Activated CD4-positive, alpha-beta T cell treated with anti-CD3 and anti-CD28 coated beads for 1 hour (primary cell): ENCODE measurements at regions not wholly inside any gene's neighbourhood (a gene's known extent, or its start where the extent isn't known, plus 50 kb on each side); places are given as distances from the start of the nearest gene placed in this dataset.

Experiments
- DNase-seq: peaks from one replicate; pipeline ENCODE4 v3.0.0-alpha.2; 2020

DNA sequence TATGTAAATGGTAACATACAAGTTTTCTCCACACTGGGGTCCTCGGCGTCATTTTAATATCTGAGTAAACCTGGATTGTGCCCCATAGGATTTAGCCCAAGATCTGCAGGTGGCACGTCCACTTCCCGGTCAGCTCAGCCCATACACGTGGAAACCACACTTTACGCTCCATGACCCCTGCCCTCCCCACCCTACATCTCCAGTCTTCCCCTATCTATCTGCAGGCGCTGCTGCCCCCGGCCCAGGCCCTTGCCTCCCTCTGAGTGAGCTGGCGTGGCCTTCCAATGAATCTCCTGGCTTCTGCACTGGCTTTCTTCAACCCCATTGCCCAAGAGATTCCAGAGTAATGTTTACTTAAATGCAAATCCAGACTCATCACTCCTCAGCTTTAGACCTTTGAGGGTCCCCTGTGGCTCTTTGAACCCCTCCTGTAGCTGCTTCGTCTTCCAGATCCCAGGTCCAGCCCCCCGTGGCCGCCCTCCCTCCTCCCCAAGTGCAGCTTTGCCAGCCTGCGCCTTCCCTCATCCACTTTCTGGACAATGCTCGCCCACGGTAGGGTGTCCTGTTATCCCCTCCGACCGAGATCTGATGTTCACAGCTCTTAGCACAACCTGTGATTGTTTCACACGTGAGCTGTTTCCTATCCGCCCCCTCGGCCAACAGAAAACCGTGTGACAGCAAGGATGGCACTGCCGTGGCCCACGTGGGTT is 421.4 kb upstream of the SALL3 start:
- DNase-seq, result no peak

DNA sequence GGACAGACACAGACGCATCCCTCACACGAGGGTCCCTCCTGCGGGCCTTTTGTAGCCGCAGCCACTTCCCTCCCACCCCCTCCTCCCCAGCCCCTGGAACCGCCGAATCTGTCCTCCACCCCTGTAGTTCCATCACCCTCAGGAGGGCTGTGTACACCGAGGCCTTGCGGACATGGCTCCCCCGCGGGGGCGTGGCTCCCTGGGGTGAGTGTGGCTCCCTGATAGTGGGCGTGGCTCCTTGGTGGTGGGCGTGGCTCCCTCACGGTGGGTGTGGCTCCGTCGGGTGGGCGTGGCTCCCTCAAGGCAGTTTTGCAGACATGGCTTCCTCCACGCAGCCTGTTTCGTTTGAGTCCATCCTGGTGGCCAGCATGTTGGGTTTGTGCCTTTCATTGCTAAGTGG is 420.7 kb upstream of the SALL3 start:
- no peak for DNase-seq

DNA sequence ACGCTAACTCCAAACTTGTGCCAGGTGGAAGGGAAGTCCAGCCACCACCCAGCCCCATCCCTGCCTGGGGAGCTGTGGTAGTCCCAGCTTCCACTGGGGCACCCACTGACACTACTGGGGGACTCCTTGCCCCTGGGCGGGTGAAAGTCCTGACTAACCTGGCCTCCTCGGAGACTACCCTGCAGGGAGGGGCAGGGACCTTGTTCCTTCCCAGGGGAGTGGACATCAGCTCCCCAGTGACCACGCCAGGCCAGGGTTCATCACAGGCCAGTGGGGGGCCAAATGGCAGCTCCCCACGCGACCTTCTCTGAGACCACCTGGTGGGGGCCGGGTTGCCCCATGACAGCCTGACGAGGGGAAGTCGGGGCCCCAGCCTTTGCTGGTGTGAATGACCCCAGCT is 420.0 kb upstream of the SALL3 start:
- no peak for DNase-seq

DNA sequence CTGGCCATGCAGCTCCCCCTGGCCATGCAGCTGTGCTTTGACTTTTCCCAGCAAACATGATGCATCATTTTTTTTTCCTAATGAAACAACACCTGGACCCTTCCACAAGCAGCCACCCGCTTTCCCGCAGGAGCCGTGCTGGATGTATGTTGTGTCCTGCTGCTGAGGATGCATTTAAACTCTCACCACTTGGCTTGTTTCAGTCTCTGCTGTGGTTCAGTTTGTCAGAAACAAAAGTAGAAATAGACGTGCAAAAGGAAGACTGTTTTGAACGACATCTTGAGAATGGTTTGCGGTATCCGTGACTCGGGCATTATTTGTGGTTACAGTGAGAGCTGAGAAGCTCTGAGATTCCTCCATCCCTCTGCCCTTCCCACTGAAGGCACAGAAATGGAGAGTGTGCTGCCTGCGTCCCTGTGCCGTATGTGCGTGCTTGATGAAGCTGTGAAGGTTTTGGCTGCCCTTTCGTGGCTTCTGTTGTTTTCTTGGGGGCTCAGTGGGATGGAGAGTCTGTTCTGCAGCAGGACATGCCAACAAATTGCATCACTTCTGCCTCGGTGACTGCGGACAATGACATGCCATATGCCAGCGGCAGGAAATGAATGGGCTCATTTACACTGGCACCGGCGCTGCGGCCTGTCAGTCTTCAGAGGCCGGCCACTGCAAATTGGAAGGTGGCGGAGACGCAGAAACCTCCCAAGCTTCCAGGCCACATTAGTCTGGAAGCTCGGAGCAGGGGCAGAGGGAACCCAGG is 417.7 kb upstream of the SALL3 start:
- DNase-seq, result no peak

DNA sequence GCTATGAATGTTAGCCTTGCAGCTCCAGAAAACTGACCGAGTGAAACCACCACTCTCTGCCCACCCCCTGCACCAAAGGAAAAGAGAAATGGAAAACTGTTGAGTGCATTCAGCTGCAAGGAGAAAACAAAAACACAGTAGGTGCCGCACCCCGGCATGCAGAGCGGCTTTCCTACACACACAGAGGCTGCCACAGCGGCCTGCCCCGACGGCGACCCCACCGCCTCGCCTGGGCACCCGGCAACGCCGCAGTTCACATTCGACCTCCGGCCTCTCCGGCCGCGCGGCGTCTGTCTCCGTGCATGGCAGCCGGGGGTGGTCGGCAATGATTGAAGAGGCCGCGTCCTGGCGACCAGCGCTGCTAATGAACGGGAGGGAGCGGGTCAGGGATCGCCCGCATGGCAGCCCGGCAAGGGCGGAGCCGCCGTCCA is 417.1 kb upstream of the SALL3 start:
- DNase-seq, result no peak

DNA sequence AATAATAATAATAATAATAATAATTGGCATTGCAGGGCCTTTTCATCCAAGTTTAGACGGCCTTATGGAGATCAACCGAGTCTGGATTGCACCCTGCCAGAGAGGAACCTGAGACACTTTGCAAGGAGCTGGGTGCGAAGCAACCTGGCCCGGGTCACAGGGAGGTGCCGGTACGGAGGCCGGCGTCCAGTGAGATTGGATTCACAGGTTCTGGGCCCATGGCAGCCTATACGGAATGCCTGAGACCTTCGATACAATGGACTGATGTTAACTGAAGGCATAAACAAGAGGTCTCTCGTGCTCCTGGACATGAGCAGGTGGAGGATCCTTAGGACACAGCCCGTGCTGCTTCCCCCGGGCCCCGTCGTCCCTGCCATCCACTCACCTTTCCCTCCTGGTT is 416.5 kb upstream of the SALL3 start:
- no peak for DNase-seq

DNA sequence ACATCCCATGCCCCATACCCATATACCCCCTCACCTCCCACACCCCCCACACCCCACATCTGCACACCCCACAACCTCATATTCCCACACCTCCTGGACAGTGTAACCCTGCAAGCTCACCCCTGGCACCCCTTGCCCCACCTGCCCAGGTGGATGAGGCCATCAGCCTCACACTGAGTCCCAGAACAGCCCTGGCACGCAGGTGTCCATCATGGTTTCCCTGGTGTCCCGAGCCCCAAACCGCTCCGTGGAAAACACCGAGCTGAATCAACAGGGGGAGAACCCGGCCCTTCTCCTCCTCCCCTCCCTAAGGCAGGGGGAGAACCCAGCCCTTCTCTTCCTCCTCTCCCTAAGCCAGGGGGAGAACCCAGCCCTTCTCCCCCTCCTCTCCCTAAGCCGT is 415.6 kb upstream of the SALL3 start:
- no peak for DNase-seq

DNA sequence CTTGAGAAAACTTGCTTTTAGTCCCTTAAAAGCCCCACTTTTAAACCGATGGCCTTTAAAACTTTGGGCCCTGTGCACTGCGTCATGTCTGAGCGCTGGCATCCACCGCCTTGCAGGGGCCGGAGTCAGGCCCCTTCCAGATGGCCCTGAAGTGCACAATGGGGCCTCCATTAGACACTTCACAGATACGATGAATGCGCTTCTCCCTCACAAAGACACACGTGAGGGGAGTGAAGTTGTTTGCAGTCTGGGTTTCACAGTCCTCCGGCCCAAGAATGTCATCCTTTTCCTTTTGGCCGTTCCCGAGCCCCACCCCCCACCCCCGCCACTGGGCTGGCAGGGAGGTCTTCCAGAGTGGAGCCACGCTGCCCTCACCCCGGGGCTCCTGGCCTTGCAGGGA is 415.1 kb upstream of the SALL3 start:
- no peak for DNase-seq

DNA sequence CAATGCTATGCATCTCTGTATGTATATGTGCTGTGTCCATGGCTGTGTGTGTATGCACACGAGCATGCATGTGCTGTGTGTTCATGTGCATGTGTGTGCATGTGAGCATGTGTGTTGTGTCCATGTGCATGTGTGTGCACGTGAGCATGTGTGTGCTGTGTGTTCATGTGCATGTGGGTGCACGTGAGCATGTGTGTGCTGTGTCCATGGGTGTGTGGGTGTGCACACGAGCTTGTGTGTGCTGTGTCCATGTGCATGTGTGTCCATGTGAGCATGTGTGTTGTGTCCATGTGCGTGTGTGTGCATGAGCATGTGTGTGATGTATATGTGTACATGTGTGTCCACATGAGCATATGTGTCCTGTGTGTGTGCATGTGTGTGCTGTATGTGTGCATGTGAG is 414.4 kb upstream of the SALL3 start:
- no peak for DNase-seq

DNA sequence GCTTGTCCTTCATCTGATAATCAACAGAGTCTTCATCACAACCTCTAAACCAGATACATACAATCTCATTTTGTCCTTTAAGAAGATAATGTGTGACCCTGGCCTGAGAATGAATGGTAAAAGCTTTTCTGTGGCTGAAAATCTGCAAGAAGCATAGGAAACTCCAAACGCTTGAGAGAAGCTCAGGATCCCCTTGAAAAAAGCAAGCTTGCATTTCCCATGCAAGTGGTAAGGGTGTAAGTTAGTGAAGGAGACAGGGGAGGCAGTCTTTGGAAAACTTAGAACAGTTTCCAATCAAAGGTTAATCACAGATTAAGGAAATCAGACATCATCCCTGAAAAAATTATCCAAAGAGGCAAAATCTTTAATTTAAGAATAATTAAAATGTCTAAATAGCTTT is 413.6 kb upstream of the SALL3 start:
- DNase-seq, result no peak

DNA sequence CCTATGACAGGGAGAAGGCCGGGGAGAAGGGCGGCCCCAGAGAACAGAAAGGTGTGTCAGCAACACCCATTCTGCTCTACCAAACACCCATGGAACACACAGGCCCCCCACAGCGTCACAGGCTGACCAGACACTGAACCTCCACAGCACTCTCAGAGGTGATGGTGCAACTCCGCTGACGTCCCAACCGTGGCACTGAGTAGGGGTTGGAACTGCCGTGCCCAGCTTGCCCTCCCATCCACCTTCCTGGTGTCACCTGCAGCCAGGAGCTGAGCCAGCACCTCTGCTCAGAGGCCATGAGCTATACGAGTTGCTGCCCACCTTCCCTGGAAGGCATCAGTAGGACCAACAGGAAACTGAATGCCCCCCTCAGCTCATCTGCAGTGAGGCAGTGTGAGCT is 412.9 kb upstream of the SALL3 start:
- no peak for DNase-seq

DNA sequence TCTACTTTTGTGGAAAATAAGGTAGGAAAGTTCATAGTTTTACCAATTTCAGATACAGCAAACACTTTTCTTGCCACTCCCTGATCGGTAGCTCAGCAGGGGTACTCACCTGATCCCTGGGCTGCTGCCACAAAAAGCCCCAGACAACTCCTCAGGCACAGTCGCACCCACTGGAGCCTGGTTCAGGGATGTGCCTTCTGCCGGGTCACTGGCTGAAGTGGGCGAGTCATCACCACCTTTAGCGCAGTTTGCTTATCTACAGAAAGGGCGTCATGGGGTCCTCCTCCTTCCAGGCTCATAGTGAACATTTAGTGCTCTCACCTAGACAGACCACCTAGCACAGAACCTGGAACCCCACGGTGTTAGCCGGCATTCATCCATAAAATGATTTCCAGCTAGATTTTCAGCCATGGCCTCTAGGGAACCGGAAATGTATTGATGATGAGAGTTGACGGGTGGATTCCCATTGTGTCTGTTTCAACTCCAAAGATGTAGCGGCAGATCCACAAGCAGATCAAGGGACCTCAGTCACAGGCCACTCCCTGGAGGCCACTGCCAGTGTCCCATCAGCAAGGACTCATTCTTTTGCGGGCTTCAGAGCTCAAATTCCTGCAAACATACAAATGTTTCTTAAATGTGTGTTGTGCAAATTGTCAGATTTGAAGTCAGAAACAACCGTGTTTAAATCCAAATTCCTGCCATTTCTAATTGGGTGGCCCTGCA is 408.4 kb upstream of the SALL3 start:
- DNase-seq, result no peak

DNA sequence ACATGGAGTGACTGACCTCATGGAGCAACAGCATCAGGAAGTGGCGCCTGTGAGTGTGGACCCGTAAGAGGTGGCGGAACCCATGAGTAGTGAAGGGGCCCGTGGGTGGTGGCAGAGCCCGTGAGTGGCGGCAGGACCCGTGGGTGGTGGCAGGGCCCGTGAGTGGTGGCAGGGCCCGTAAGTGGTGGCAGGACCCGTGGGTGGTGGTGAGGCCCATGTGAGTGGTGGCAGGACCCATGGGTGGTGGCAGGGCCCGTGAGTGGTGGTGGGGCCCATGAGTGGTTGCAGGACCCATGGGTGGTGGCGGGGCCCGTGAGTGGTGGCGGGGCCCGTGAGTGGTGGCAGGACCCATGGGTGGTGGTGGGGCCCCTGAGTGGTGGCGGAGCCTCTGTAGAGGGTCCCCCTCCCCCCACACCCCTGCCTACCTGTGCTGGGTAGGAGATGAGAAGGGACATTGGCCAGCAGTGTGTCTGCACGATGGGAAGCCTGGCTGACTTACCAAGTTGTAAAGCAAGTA is 407.7 kb upstream of the SALL3 start:
- no peak for DNase-seq

DNA sequence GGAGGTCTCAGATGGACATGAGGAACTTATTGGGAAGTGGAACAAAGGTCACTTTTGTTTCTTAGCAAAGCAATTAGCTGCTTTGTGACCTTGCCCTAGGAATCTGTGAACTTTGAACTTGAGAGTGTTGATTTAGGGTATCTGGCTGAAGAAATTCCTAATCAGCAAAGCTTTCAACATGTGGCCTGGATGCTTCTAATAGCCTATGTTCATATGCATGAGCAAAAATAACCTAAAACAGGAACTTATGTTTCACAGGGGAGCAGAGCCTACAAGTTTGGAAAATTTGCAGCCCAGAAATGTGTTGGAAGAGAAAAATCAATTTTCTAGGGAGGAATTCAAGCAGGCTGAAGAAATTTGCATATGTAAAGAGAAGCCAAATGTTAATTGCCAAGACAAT is 405.8 kb upstream of the SALL3 start:
- DNase-seq, result no peak

DNA sequence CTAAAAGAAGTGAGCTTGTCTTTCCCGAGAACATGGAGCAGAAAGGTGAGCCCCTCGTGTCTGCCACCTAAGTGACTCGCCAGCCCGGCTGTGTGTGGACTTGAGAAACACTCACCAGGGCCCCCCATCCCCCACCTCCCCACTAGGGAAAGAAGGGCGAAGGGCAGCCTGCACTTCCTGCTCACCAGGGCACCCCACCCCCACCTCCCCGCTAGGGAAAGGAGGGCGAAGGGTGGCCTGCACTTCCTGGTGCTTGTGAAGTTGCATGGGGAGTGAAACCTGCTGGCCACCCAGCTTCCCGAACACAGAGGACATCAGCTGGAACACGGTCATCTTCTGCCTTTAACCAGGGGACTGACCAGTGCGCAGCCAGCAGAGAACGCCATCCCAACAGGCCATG is 402.7 kb upstream of the SALL3 start:
- DNase-seq, result no peak

DNA sequence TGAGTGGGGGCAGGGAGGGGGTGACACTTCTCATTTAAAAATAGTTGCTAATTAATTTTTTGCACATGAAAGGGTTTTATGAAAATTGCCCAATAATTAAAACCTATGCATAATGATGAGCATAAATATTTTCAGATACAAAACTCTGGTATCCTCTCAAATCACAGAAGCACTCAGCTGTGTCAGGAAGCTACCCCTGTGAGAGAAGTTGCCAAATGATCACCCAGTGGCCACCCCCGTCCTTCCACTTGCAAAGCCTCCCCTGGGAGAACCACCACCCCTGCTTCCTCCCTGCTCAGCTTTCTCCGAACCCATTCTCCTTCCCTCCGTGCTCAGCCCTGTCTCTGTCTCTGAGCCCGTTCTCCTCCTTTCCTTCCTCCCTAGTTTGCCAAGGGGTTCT is 400.2 kb upstream of the SALL3 start:
- DNase-seq, result no peak

DNA sequence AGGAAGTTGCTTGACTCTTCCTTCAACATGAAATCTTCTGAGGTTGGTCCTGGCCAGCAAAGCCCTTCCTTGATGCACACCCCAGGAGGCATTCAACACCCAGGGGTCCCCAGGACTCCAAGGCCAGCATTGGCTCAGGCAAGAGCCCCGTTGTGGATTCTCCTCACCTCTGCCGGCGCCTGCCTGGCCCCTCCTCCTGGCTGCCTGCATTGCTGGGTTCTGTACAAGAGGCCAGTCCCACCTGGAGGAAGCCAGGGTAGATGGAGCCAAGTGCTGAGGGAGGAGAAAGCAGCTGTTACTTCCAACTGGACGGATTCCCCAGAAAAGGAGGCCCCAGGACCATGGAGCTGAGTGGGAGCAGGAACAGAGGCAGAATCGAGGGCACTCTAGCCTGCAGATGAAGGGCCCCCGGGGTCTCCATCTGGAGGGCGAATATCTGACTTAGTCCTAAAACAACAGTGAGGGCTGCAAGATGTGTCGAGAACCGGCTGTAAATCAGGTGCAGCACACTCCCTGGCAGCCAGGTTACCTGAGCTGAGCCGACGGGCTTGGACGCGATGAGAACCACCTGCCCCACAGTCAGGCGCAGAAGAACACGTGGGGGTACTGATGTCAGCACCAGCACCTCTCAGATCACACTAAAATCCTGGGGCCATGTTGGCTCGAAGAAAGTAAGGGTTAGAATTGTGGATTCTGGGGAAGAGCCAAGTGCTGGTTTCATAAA is 399.6 kb upstream of the SALL3 start:
- no peak for DNase-seq

DNA sequence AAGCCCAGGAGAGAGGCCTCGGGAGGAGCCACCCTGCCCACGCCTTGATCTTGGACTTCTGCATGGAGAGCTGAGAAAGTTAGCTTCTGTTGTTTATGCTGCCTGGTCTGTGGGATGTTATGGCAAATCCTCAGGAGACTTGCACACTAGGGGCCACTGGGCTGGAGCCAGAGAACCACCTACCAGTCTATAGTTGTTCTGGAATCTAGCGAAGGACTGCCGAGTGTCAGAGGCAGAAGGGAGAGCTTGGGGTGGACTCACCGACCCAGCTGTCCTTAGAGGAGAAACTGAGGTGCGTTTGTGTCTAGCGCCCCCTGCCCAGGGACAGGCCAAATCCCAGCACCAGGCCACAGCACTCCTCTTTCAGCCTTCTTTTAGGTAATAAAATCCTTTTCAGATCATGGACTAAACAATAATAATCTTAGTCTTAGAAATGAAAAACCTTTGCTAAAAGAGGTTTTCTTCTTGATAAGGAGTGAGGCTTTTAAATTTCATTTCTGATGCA is 398.7 kb upstream of the SALL3 start:
- no peak for DNase-seq

DNA sequence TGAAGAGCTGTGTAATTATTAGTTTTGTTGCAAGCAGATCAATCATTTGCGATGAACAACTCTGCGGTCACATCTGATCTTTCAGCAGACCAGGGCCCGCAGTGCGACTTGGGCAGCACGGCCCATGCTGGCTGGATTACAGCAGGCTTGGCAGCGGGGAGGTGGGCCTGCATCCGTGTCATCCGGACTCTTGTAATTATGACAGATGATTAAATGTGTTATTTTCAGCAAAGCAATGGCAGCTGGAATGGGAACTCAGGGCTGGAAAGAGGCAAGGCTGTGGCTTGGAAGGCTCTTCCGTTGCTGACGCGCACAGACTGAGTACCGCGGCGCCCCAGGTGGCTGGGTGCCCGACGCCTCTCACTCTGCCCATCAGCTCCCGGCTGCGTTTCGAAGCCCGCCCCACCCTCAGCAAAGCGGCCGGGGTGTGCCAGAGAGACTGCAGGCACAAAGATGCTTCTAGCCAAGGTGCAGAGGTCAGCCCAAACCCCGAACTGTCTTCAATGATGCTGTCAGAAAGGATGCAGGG is 397.4 kb upstream of the SALL3 start:
- no peak for DNase-seq

DNA sequence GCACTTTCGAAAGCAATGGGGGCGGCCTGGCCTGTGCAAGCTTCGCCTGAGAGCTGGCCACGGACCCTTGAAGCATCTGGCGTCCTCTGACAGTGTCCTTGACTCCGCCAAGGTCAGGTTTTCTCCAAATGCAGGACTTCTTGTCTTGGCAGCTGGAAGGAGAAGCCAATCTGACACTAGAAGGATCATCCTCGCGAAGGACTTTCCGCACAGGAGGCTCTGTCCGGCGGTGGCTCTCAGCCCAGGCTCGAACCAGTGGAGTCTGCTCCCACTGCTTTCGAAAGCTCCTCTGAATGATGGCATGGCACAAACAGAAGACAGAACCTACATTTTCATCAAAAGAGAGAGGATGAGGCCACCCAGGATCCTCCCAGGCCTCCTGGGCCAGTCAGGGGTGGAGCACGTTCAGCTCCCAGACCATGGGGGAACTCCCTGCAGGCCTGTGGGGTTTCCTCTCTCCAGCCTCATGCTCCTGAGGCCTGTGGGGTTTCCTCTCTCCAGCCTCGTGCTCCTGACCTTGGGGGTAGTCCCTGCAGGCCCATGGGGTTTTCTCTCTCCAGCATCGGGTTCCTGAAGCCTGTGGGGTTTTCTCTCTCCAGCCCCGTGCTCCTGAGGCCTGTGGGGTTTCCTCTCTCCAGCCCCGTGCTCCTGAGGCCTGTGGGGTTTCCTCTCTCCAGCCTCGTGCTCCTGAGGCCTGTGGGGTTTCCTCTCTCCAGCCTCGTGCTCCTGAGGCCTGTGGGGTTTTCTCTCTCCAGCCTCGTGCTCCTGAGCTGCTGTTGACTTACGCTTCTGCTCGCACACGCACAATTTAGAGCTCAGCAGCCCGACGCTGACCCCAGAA is 396.5 kb upstream of the SALL3 start:
- DNase-seq, result no peak

DNA sequence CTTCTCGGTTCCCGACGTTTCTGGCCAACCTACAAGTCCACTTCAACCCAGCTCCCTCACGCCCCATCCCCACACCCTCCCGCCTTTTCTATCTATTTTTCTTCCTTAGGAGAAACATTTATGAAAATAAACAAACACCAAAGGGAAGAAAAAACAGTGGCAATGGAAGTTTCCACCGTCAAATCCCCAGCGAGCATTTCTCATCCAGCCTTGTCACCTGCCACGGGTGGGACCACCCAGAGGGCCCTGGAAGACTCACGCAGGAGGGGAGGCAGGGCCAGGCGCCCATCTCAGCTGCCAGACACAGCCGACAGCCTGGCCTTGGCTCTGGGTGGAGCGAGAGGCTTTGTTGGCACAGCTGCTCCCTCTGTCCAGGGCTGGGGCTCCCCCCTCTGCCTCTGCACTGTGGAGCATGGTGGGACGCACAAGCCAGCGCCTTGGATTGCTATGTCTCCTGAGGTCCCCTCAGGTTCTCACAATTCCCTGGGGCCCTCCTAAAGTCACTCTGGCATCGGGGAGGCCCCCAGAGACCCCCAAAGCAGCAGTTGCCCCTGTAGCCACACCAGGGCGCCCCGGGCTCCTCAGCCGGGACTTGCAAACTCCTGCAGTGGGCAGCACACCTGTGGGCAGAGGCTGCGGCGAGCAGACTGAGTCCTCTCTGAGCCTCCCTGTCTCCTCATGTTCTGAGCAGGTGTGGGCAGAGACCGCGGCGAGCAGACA is 395.7 kb upstream of the SALL3 start:
- no peak for DNase-seq
